ENCODE measurements at regions not wholly inside any gene's neighbourhood (a gene's known extent, or its start where the extent isn't known, plus 50 kb on each side); places are given as distances from the start of the nearest gene placed in this dataset.

DNA sequence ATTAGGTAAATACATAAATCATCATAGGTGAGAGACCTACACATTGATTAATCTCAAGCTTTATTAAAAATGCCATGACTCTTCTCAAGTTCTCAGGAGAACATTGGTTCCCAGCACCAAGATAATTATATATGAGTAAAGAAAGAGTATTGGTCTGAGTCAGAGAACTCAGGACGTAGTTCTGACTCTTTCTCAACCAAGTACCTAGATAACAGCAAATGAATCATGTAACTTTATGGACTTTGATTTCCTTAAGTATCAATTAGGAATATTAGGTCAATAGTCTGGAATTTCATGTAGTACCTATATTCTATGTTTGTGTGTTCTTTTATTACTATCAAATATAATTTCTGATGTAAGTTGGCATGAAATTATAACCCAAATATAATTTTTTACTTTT lies 409.9 kb downstream of the GABRG1 start:
- no CpG with 5 or more reads among the region's 1 CpG for WGBS, 2 experiments (ENCODE audit: insufficient coverage in 2 of 2)
- no peak overlapping the region for H3K27ac ChIP-seq (ENCODE audit: low read depth, low read length, severe bottlenecking)
- H3K4me3 ChIP-seq (ENCODE audit: extremely low read depth, insufficient read depth, low read length, poor library complexity, severe bottlenecking), result no peak overlapping the region
- no peaks in the 10 kb centered on the region for H3K9me3 ChIP-seq (ENCODE audit: control insufficient read depth, low read length)
- H3K4me1 ChIP-seq (ENCODE audit: control insufficient read depth, insufficient read depth, low read length, poor library complexity, severe bottlenecking), result no peaks in the 10 kb centered on the region
- H3K36me3 ChIP-seq (ENCODE audit: control insufficient read depth, insufficient read depth, low read length), result no peaks in the 10 kb centered on the region

DNA sequence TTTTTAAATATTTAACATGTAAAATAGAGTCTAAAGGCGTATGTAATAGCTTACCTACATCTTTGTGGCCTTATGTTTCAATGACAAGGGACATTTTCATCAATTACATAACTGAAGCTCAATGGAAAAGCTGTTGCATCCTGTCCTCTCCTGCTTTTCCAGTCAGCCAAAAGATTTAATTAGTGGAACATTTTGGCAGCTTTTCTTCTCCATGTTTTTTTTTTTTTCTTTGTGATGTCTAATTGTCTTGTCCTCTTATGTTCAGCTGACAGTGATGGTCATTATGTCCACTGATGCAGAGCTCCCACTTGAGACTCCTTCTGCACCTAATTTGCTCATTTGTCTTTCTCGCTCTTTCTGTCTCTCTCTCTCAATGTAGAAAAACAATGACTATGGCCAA lies 422.2 kb downstream of the GABRG1 start:
- H3K27ac ChIP-seq (ENCODE audit: low read depth, low read length, severe bottlenecking), result no peak overlapping the region
- no peak overlapping the region for H3K4me3 ChIP-seq (ENCODE audit: extremely low read depth, insufficient read depth, low read length, poor library complexity, severe bottlenecking)
- no peaks in the 10 kb centered on the region for H3K4me1 ChIP-seq (ENCODE audit: control insufficient read depth, insufficient read depth, low read length, poor library complexity, severe bottlenecking)
- H3K9me3 ChIP-seq (ENCODE audit: control insufficient read depth, low read length), result no peaks in the 10 kb centered on the region
- WGBS, 2 experiments (ENCODE audit: insufficient coverage in 2 of 2), result no CpG with 5 or more reads among the region's 2 CpGs
- no peaks in the 10 kb centered on the region for H3K36me3 ChIP-seq (ENCODE audit: control insufficient read depth, insufficient read depth, low read length)

DNA sequence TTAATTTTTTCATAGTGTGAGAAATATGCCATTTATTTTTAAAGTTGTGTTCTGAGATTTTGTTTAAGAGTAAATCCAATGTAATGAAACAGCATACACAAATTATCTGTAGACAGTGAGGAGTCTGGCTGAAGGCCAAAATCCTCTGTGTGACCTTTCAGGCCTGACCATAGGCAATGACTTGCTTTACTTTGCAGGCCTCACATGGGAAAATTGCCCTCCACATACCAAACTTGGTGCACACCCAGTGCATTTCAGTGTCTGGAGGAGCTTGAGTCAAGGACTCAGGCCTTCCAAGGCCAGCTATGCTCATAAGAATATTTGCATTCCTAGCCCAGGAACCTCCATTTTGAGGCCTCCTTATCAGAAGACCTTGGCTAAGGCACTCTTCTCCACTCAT lies 430.1 kb downstream of the GABRG1 start:
- H3K27ac ChIP-seq (ENCODE audit: low read depth, low read length, severe bottlenecking), result no peak overlapping the region
- no peaks in the 10 kb centered on the region for H3K36me3 ChIP-seq (ENCODE audit: control insufficient read depth, insufficient read depth, low read length)
- H3K4me3 ChIP-seq (ENCODE audit: extremely low read depth, insufficient read depth, low read length, poor library complexity, severe bottlenecking), result no peak overlapping the region
- H3K4me1 ChIP-seq (ENCODE audit: control insufficient read depth, insufficient read depth, low read length, poor library complexity, severe bottlenecking), result peaks cover 12% of the 10 kb centered on the region
- H3K9me3 ChIP-seq (ENCODE audit: control insufficient read depth, low read length), result no peaks in the 10 kb centered on the region

GRCh38 chr4:45692131-45692735 lies 431.6 kb downstream of the GABRG1 start:
- H3K4me1 ChIP-seq (ENCODE audit: control insufficient read depth, insufficient read depth, low read length, poor library complexity, severe bottlenecking), result peaks cover 12% of the 10 kb centered on the region
- WGBS, 2 experiments (ENCODE audit: insufficient coverage in 2 of 2), result 83 to 89% methylated on average over 1 of the region's 4 CpGs
- H3K9me3 ChIP-seq (ENCODE audit: control insufficient read depth, low read length), result no peaks in the 10 kb centered on the region
- H3K27ac ChIP-seq (ENCODE audit: low read depth, low read length, severe bottlenecking), result peak overlapping the region; percentile 26
- no peaks in the 10 kb centered on the region for H3K36me3 ChIP-seq (ENCODE audit: control insufficient read depth, insufficient read depth, low read length)
- H3K4me3 ChIP-seq (ENCODE audit: extremely low read depth, insufficient read depth, low read length, poor library complexity, severe bottlenecking), result no peak overlapping the region

GRCh38 chr4:45688341-45688740 lies 435.5 kb downstream of the GABRG1 start:
- Histone ChIP-seq H3K27ac (ENCODE audit: low read depth, low read length, severe bottlenecking) (no peak overlapping the region), H3K36me3 (ENCODE audit: control insufficient read depth, insufficient read depth, low read length) (no peaks in the 10 kb centered on the region), H3K4me3 (ENCODE audit: extremely low read depth, insufficient read depth, low read length, poor library complexity, severe bottlenecking) (no peak overlapping the region), H3K4me1 (ENCODE audit: control insufficient read depth, insufficient read depth, low read length, poor library complexity, severe bottlenecking) (peaks cover 12% of the 10 kb centered on the region), H3K9me3 (ENCODE audit: control insufficient read depth, low read length) (no peaks in the 10 kb centered on the region)
- WGBS, 2 experiments (ENCODE audit: insufficient coverage in 2 of 2), result 100% methylated on average over 1 of the region's 2 CpGs; no CpG with 5 or more reads in 1 of the 2 experiments

GRCh38 chr4:45679411-45679810 lies 444.4 kb downstream of the GABRG1 start:
- no peak overlapping the region for H3K27ac ChIP-seq (ENCODE audit: low read depth, low read length, severe bottlenecking)
- no peaks in the 10 kb centered on the region for H3K4me1 ChIP-seq (ENCODE audit: control insufficient read depth, insufficient read depth, low read length, poor library complexity, severe bottlenecking)
- WGBS, 2 experiments (ENCODE audit: insufficient coverage in 2 of 2), result 89% methylated on average over 1 of the region's 2 CpGs; no CpG with 5 or more reads in 1 of the 2 experiments
- no peaks in the 10 kb centered on the region for H3K9me3 ChIP-seq (ENCODE audit: control insufficient read depth, low read length)
- no peaks in the 10 kb centered on the region for H3K36me3 ChIP-seq (ENCODE audit: control insufficient read depth, insufficient read depth, low read length)
- H3K4me3 ChIP-seq (ENCODE audit: extremely low read depth, insufficient read depth, low read length, poor library complexity, severe bottlenecking), result no peak overlapping the region

- WGBS, 2 experiments (ENCODE audit: insufficient coverage in 2 of 2), result 67 to 80% methylated on average over 1 to 3 of the region's 6 CpGs
- Histone ChIP-seq H3K36me3 (ENCODE audit: control insufficient read depth, insufficient read depth, low read length) (no peaks in the 10 kb centered on the region), H3K27ac (ENCODE audit: low read depth, low read length, severe bottlenecking) (no peak overlapping the region), H3K9me3 (ENCODE audit: control insufficient read depth, low read length) (no peaks in the 10 kb centered on the region), H3K4me1 (ENCODE audit: control insufficient read depth, insufficient read depth, low read length, poor library complexity, severe bottlenecking) (no peaks in the 10 kb centered on the region), H3K4me3 (ENCODE audit: extremely low read depth, insufficient read depth, low read length, poor library complexity, severe bottlenecking) (no peak overlapping the region)
These were observed 455.7 kb downstream of the GABRG1 start for GRCh38 chr4:45668128-45668527.

DNA sequence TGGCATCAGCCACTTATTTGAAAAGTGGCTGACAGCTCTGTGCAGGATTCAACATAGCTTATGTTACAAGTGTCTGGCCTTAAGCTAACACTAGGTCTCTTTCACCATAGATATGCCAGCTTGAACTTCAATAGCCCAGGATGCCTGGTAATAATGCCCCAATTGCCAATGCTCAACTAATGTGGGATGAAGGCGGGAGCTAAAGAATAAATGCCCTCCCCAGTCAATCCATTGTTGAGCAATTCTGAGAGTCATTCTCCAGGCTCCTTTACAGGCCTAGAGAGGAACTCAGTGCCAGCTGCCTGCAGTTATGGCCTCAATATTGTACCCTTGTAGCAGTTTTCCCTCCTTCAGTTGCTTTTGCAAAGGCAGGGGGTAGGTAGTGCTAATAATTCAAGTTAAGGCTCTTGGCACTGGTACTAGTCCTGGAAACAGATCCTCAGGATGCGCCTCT lies 460.2 kb downstream of the GABRG1 start:
- H3K27ac ChIP-seq (ENCODE audit: low read depth, low read length, severe bottlenecking), result no peak overlapping the region

GRCh38 chr4:45663003-45663402 lies 460.9 kb downstream of the GABRG1 start:
- Histone ChIP-seq H3K4me3 (ENCODE audit: extremely low read depth, insufficient read depth, low read length, poor library complexity, severe bottlenecking) (no peak overlapping the region), H3K9me3 (ENCODE audit: control insufficient read depth, low read length) (no peaks in the 10 kb centered on the region), H3K36me3 (ENCODE audit: control insufficient read depth, insufficient read depth, low read length) (no peaks in the 10 kb centered on the region), H3K27ac (ENCODE audit: low read depth, low read length, severe bottlenecking) (no peak overlapping the region), H3K4me1 (ENCODE audit: control insufficient read depth, insufficient read depth, low read length, poor library complexity, severe bottlenecking) (no peaks in the 10 kb centered on the region)
- no CpG with 5 or more reads among the region's 1 CpG for WGBS, 2 experiments (ENCODE audit: insufficient coverage in 2 of 2)

More for the DNA sequence above, 460.2 kb downstream of the GABRG1 start:
- Histone ChIP-seq H3K9me3 (ENCODE audit: control insufficient read depth, low read length) (no peaks in the 10 kb centered on the region), H3K4me3 (ENCODE audit: extremely low read depth, insufficient read depth, low read length, poor library complexity, severe bottlenecking) (no peak overlapping the region), H3K36me3 (ENCODE audit: control insufficient read depth, insufficient read depth, low read length) (no peaks in the 10 kb centered on the region), H3K4me1 (ENCODE audit: control insufficient read depth, insufficient read depth, low read length, poor library complexity, severe bottlenecking) (no peaks in the 10 kb centered on the region)
- WGBS, 2 experiments (ENCODE audit: insufficient coverage in 2 of 2), result 86 to 100% methylated on average over 1 of the region's 2 CpGs

DNA sequence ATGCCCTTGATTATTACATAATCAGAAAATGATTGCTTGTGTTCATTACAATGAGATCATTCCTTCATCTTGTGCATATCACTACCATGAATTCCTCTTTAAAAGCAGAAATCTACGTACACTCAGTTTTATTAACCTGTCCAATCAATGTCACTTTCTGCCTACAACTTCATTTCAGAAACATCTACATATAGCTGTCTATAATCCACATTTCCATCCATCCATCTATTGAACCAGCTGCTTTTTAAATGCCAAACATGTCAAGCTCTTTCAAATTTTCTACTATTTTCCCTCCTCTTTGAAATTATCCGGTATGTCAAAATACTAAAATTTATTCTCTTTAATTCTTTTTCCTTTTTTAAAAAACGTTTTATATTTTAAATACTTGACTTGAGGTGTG lies 462.0 kb downstream of the GABRG1 start:
- H3K4me1 ChIP-seq (ENCODE audit: control insufficient read depth, insufficient read depth, low read length, poor library complexity, severe bottlenecking), result no peaks in the 10 kb centered on the region
- H3K36me3 ChIP-seq (ENCODE audit: control insufficient read depth, insufficient read depth, low read length), result no peaks in the 10 kb centered on the region
- H3K4me3 ChIP-seq (ENCODE audit: extremely low read depth, insufficient read depth, low read length, poor library complexity, severe bottlenecking), result no peak overlapping the region
- H3K9me3 ChIP-seq (ENCODE audit: control insufficient read depth, low read length), result no peaks in the 10 kb centered on the region
- WGBS, 2 experiments (ENCODE audit: insufficient coverage in 2 of 2), result 70 to 83% methylated on average over 1 of the region's 3 CpGs
- no peak overlapping the region for H3K27ac ChIP-seq (ENCODE audit: low read depth, low read length, severe bottlenecking)

DNA sequence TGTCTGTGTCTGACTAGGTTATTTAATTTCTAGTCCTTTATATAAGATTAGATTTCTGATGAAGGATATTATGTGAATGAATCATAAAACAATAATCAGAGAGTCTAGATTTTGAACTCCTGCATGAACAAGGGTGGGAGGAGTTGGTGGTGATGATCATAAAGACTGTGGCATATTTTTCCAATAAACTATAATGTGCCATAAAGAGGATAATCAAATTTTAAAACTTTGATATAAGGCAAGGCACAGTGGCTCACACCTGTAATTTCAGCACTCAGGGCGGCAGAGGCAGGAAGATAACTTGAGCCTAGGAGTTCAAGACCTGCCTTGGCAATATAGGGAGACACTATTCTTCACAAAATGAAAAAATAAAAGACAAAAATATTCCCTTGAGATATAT lies 473.3 kb downstream of the GABRG1 start:
- 100% methylated on average over 1 of the region's 1 CpG; no CpG with 5 or more reads in 1 of the 2 experiments for WGBS, 2 experiments (ENCODE audit: insufficient coverage in 2 of 2)
- Histone ChIP-seq H3K9me3 (ENCODE audit: control insufficient read depth, low read length) (no peaks in the 10 kb centered on the region), H3K4me3 (ENCODE audit: extremely low read depth, insufficient read depth, low read length, poor library complexity, severe bottlenecking) (no peak overlapping the region), H3K27ac (ENCODE audit: low read depth, low read length, severe bottlenecking) (no peak overlapping the region), H3K4me1 (ENCODE audit: control insufficient read depth, insufficient read depth, low read length, poor library complexity, severe bottlenecking) (no peaks in the 10 kb centered on the region), H3K36me3 (ENCODE audit: control insufficient read depth, insufficient read depth, low read length) (no peaks in the 10 kb centered on the region)

All from mesodermal cell (in vitro differentiated cells).